Tibial artery (tissue), 4 donors: ENCODE measurements at regions not wholly inside any gene's neighbourhood (a gene's known extent, or its start where the extent isn't known, plus 50 kb on each side); places are given as distances from the start of the nearest gene placed in this dataset.
A peak's percentile ranks its signal among the peaks of the same experiment; 100 is the strongest.

Experiments used
- DNase-seq, 2 donors: peaks; one replicate each; pipeline ENCODE4 v3.0.0-alpha.2; 2019
- H3K27ac ChIP-seq, 2 donors: fragments of 200-600 bp; sonication (generic) in 1 of 2; 1 replicate in 1 of 2; 2 replicates in 1 of 2; pipeline ENCODE4 v1.5.1; 2018 to 2019; ENCODE audit warnings: mild to moderate bottlenecking in 1 of 2
- H3K27me3 ChIP-seq, 2 donors: fragments of 200-600 bp; sonication (generic) in 1 of 2; one replicate each; pipeline versions ENCODE4 v1.5.1 to v1.6.0; 2016 to 2019
- H3K36me3 ChIP-seq, 3 donors: fragments of 200-600 bp; sonication (generic) in 2 of 3; one replicate each; pipeline ENCODE4 v1.5.1; 2016 to 2019; ENCODE audit warnings: mild to moderate bottlenecking in 2 of 3
- H3K4me1 ChIP-seq, 4 donors: fragments of 200-600 bp; sonication (generic) in 2 of 4; 1 replicate in 3 of 4; 2 replicates in 1 of 4; pipeline ENCODE4 v1.5.1; 2016 to 2019
- H3K4me3 ChIP-seq, 2 donors: fragments of 200-600 bp; sonication (generic) in 1 of 2; 1 replicate in 1 of 2; 2 replicates in 1 of 2; pipeline ENCODE4 v1.5.1; 2018 to 2019; ENCODE audit warnings: mild to moderate bottlenecking in 2 of 2
- H3K9me3 ChIP-seq, 3 donors: fragments of 200-600 bp; sonication (generic) in 1 of 3; one replicate each; pipeline ENCODE4 v1.5.1; 2016 to 2019
- CTCF ChIP-seq, 2 experiments: fragments of 200-600 bp in 1 of 2; fragments of 450-650 bp in 1 of 2; IDR thresholded peaks; one replicate each; pipeline ENCODE4 v1.5.1; 2017 to 2019; ENCODE audit warnings: antibody characterized with exemption in 2 of 2, mild to moderate bottlenecking in 1 of 2, moderate library complexity in 1 of 2
- intact Hi-C: fragments of 100-400 bp; cut with DNase I; formaldehyde crosslinking; loops from one replicate; pipeline ENCODE4 v1.15.0; 2023; ENCODE audit warnings: low total_unique reads

GRCh38 chr17:52594516-52594915, 436.0 kb upstream of the CA10 start:
- no peak overlapping the region for H3K4me3 ChIP-seq
- intact Hi-C loops = no loop called here
- no peaks in the 10 kb centered on the region for H3K27me3 ChIP-seq
- peaks cover 0 to 4% (median 0%) of the 10 kb centered on the region in 3 donors for H3K9me3 ChIP-seq
- DNase-seq = no peak
- no peak for TF ChIP-seq CTCF (IDR thresholded peaks at IDR 0.05)
- H3K4me1 ChIP-seq = no peaks in the 10 kb centered on the region
- no peak overlapping the region for H3K27ac ChIP-seq
- no peaks in the 10 kb centered on the region for H3K36me3 ChIP-seq

DNA sequence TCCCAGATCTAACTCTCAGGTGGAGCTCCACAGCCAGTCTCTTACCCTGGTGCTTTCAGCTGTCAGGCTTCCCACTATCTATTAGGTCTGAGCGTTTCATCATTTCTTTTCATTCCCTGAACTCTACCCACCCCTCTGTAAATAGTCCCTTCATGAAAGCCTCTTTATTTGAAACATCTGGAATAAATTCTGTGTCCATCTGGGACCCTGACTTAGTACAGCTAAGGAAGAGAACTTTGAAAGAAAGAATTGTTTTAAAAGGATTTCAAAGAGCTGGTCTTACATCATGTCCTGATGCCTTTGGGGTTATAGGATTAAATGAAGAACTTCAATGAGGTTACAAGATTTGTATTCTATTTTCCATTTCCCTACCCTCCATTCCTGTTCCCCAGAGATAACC, 388.5 kb upstream of the CA10 start:
- Histone ChIP-seq H3K4me3 (no peak overlapping the region), H3K27ac (no peak overlapping the region), H3K4me1 (no peaks in the 10 kb centered on the region), H3K36me3 (no peaks in the 10 kb centered on the region), H3K9me3 (peaks cover 0 to 4% (median 0%) of the 10 kb centered on the region in 3 donors), H3K27me3 (no peaks in the 10 kb centered on the region)
- TF ChIP-seq CTCF (IDR thresholded peaks at IDR 0.05) = no peak
- intact Hi-C loops = no loop called here
- DNase-seq = no peak

DNA sequence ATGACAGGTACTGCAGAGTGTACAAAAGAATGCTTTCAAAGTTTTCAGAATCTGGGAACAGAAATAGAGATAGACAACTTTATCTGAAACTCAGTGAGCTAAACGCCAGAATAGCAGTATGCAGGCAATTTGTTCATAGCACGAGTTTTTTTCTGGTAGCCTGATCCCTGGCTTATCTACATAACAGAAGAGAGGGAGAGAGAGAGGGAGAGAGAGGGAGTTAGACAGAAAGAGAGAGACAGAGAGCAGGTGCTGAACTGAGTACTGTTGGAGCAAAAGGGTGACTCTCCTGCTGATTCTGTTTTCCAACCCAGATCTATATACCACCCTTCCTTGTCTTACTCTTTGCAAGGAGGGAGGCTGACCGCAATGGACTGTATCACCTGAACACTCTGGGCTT, 388.0 kb upstream of the CA10 start:
- no peaks in the 10 kb centered on the region for H3K36me3 ChIP-seq
- no peak overlapping the region for H3K27ac ChIP-seq
- H3K4me1 ChIP-seq = no peaks in the 10 kb centered on the region
- intact Hi-C loops = no loop called here
- DNase-seq = no peak
- peaks cover 0 to 4% (median 0%) of the 10 kb centered on the region in 3 donors for H3K9me3 ChIP-seq
- H3K4me3 ChIP-seq = no peak overlapping the region
- no peak for TF ChIP-seq CTCF (IDR thresholded peaks at IDR 0.05)
- no peaks in the 10 kb centered on the region for H3K27me3 ChIP-seq

DNA sequence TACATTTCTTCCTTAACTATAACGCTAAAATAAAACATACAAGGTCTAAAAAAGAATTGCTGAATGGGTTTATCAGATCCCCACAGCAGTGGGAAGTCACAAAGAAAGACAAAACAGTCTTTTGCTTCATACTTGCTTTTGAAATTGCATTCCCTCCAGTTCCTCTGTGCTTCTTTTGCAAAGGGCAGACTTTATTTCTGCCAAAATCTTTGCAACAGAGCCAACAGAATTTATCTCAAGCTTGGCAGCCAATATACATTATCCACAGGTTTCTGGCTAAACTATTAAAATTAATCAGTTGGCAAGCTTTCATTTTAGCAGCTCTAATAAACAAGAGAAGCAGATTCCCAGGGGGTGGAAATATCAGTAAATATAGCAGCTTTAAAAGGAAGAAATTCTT, 378.9 kb upstream of the CA10 start:
- no peak for TF ChIP-seq CTCF (IDR thresholded peaks at IDR 0.05)
- no peak overlapping the region for H3K27ac ChIP-seq
- H3K9me3 ChIP-seq = no peaks in the 10 kb centered on the region
- H3K4me1 ChIP-seq = no peaks in the 10 kb centered on the region
- no peaks in the 10 kb centered on the region for H3K36me3 ChIP-seq
- H3K27me3 ChIP-seq = no peaks in the 10 kb centered on the region
- intact Hi-C loops = no loop called here
- no peak for DNase-seq
- no peak overlapping the region for H3K4me3 ChIP-seq

GRCh38 chr17:52536489-52536888, 378.0 kb upstream of the CA10 start:
- peak in 1 of 2 donors; percentile 32 for DNase-seq
- no peak overlapping the region for H3K4me3 ChIP-seq
- TF ChIP-seq CTCF (IDR thresholded peaks at IDR 0.05) = no peak
- H3K27ac ChIP-seq = no peak overlapping the region
- no peaks in the 10 kb centered on the region for H3K36me3 ChIP-seq
- no peaks in the 10 kb centered on the region for H3K4me1 ChIP-seq
- H3K9me3 ChIP-seq = no peaks in the 10 kb centered on the region
- intact Hi-C loops = no loop called here
- H3K27me3 ChIP-seq = no peaks in the 10 kb centered on the region

- no peak overlapping the region for H3K27ac ChIP-seq
- no peak for TF ChIP-seq CTCF (IDR thresholded peaks at IDR 0.05)
Observed at GRCh38 chr17:52532373-52532772, 373.9 kb upstream of the CA10 start.

More at GRCh38 chr17:52532373-52532772, 373.9 kb upstream of the CA10 start:
- no peaks in the 10 kb centered on the region for H3K36me3 ChIP-seq
- no peak for DNase-seq
- no peaks in the 10 kb centered on the region for H3K9me3 ChIP-seq
- H3K27me3 ChIP-seq = no peaks in the 10 kb centered on the region
- no peak overlapping the region for H3K4me3 ChIP-seq
- H3K4me1 ChIP-seq = no peaks in the 10 kb centered on the region
- intact Hi-C loops = no loop called here
